WERI-Rb-1 (cell line): ENCODE measurements at regions not wholly inside any gene's neighbourhood (a gene's known extent, or its start where the extent isn't known, plus 50 kb on each side); places are given as distances from the start of the nearest gene placed in this dataset.
A peak's percentile ranks its signal among the peaks of the same experiment; 100 is the strongest.
"Not testable (repeated sequence)": the region's sequence is repeated elsewhere in the genome, so short reads cannot be mapped to it uniquely, and the experiment has no call there.

Experiments
- DNase-seq: peaks from one replicate; pipeline ENCODE4 v3.0.0-alpha.2; 2020
- H3K27ac ChIP-seq: fragments of 250-450 bp; sonication (Bioruptor Pico); 2 replicates; pipeline ENCODE4 v1.5.1; 2020; ENCODE audit warnings: mild to moderate bottlenecking, moderate library complexity
- H3K27me3 ChIP-seq: fragments of 250-450 bp; sonication (Bioruptor Pico); 2 replicates; pipeline ENCODE4 v1.5.1; 2021; ENCODE audit warnings: mild to moderate bottlenecking, low read depth, moderate library complexity; ENCODE audit not compliant: insufficient read depth, severe bottlenecking
- H3K36me3 ChIP-seq: fragments of 250-450 bp; sonication (Bioruptor Pico); 2 replicates; pipeline ENCODE4 v1.5.1; 2020; ENCODE audit warnings: mild to moderate bottlenecking, moderate library complexity
- H3K4me3 ChIP-seq: 2 replicates; pipeline ENCODE4 v1.5.1; 2011; ENCODE audit warnings: low read depth, mild to moderate bottlenecking, control low read depth, low read length
- H3K9me3 ChIP-seq: fragments of 250-450 bp; sonication (Bioruptor Pico); 2 replicates; pipeline ENCODE4 v1.5.1; 2021; ENCODE audit warnings: mild to moderate bottlenecking, moderate library complexity; ENCODE audit not compliant: severe bottlenecking
- CTCF ChIP-seq: IDR thresholded peaks from 2 replicates; pipeline ENCODE4 v1.5.1; 2011; ENCODE audit warnings: low read depth, mild to moderate bottlenecking, control low read depth, inconsistent platforms, low read length

GRCh38 chr5:92313385-92313784 lies 930.3 kb upstream of the ARRDC3 start:
- Histone ChIP-seq H3K27ac (no peak overlapping the region), H3K4me3 (no peak overlapping the region), H3K36me3 (no peaks in the 10 kb centered on the region), H3K9me3 (no peaks in the 10 kb centered on the region), H3K27me3 (no peaks in the 10 kb centered on the region)
- TF ChIP-seq CTCF, result 0 out of 2 replicates have a peak, but pooled peaks have one; percentile 3
- no peak for DNase-seq

GRCh38 chr5:92309336-92309991 lies 926.3 kb upstream of the ARRDC3 start:
- Histone ChIP-seq H3K9me3 (no peaks in the 10 kb centered on the region), H3K4me3 (no peak overlapping the region), H3K27ac (no peak overlapping the region), H3K36me3 (no peaks in the 10 kb centered on the region), H3K27me3 (no peaks in the 10 kb centered on the region)
- DNase-seq, result no peak
- TF ChIP-seq CTCF, result 0 out of 2 replicates have a peak, but pooled peaks have one; percentile 3

- no peaks in the 10 kb centered on the region for H3K9me3 ChIP-seq
- no peaks in the 10 kb centered on the region for H3K36me3 ChIP-seq
- TF ChIP-seq CTCF, result no peak
- H3K27me3 ChIP-seq, result no peaks in the 10 kb centered on the region
- H3K27ac ChIP-seq, result no peak overlapping the region
- no peak for DNase-seq
- H3K4me3 ChIP-seq, result no peak overlapping the region
These were observed 925.6 kb upstream of the ARRDC3 start for GRCh38 chr5:92308679-92309078.

GRCh38 chr5:92302356-92302755 lies 919.2 kb upstream of the ARRDC3 start:
- not testable (repeated sequence) for H3K27ac ChIP-seq, DNase-seq, H3K36me3 ChIP-seq, H3K9me3 ChIP-seq, H3K27me3 ChIP-seq, H3K4me3 ChIP-seq

GRCh38 chr5:92283521-92283920 lies 900.4 kb upstream of the ARRDC3 start:
- H3K9me3 ChIP-seq, result peaks cover 7% of the 10 kb centered on the region
- no peaks in the 10 kb centered on the region for H3K27me3 ChIP-seq
- no peak for TF ChIP-seq CTCF
- H3K27ac ChIP-seq, result no peak overlapping the region
- DNase-seq, result no peak
- no peak overlapping the region for H3K4me3 ChIP-seq
- no peaks in the 10 kb centered on the region for H3K36me3 ChIP-seq

GRCh38 chr5:92271750-92272149 lies 888.6 kb upstream of the ARRDC3 start:
- H3K36me3 ChIP-seq, DNase-seq, H3K27me3 ChIP-seq, H3K4me3 ChIP-seq, H3K9me3 ChIP-seq, H3K27ac ChIP-seq: not testable (repeated sequence)

GRCh38 chr5:92268343-92268742 lies 885.2 kb upstream of the ARRDC3 start:
- Histone ChIP-seq H3K27me3 (no peaks in the 10 kb centered on the region), H3K36me3 (no peaks in the 10 kb centered on the region), H3K27ac (no peak overlapping the region), H3K9me3 (no peaks in the 10 kb centered on the region), H3K4me3 (no peak overlapping the region)
- no peak for TF ChIP-seq CTCF
- no peak for DNase-seq
